HFF-Myc (cell line): ENCODE measurements at regions not wholly inside any gene's neighbourhood (a gene's known extent, or its start where the extent isn't known, plus 50 kb on each side); places are given as distances from the start of the nearest gene placed in this dataset.

Experiments used
- DNase-seq: peaks from one replicate; pipeline ENCODE4 v3.0.0-alpha.2; 2011; ENCODE audit warnings: low read depth; ENCODE audit errors: extremely low read depth
- H3K4me3 ChIP-seq: replicated peaks from 2 replicates; pipeline ENCODE4 v1.5.1; 2011; ENCODE audit warnings: low read depth, mild to moderate bottlenecking, control low read depth, low read length
- TF ChIP-seq, protein P1 (sequence below): IDR thresholded peaks from 2 replicates; pipeline ENCODE4 v1.5.1; 2012; ENCODE audit warnings: mild to moderate bottlenecking, low read depth, low read length, control low read depth; ENCODE audit errors: missing control alignments

DNA sequence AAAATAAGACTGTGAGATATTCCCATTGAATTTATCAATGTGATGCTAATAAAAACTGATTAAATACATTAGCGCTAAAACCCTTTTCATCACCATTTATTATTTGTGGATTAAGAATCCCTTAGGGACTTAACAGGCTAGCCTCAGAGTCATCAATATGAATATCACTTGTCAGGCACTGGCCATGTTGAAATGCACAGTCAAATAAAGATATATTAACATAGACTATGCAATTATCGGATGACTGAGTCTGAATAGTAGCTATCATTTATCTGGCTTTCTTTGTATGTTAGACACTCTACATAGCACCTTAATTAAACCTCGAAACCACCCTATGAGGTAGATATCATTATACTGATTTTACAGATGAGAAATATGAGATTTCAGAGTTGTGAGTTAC, 213.6 kb downstream of the RDH14 start:
- TF ChIP-seq, protein P1, sequence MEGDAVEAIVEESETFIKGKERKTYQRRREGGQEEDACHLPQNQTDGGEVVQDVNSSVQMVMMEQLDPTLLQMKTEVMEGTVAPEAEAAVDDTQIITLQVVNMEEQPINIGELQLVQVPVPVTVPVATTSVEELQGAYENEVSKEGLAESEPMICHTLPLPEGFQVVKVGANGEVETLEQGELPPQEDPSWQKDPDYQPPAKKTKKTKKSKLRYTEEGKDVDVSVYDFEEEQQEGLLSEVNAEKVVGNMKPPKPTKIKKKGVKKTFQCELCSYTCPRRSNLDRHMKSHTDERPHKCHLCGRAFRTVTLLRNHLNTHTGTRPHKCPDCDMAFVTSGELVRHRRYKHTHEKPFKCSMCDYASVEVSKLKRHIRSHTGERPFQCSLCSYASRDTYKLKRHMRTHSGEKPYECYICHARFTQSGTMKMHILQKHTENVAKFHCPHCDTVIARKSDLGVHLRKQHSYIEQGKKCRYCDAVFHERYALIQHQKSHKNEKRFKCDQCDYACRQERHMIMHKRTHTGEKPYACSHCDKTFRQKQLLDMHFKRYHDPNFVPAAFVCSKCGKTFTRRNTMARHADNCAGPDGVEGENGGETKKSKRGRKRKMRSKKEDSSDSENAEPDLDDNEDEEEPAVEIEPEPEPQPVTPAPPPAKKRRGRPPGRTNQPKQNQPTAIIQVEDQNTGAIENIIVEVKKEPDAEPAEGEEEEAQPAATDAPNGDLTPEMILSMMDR = no peak
- no peak for DNase-seq
- H3K4me3 ChIP-seq = no peak overlapping the region

DNA sequence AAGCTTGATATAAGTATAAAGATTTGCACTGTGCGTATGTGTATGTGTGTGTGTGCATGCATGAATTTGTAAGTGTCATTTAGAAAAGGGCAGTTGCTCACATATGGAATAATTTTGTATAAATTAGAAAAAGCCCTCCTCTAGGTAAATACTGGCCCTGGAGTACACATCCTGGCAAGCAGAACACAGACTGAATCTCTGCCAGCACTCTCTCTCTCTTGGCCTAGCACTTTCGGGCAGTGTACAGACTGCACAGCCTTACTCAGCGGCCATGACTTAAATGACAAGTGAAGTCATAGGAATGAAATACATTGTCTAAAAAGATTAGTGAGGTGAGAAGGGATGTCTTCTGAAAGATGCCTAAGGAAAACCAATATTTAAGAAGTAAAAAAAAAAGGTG, 214.1 kb downstream of the RDH14 start:
- TF ChIP-seq, protein P1 = no peak
- H3K4me3 ChIP-seq = no peak overlapping the region
- DNase-seq = no peak

DNA sequence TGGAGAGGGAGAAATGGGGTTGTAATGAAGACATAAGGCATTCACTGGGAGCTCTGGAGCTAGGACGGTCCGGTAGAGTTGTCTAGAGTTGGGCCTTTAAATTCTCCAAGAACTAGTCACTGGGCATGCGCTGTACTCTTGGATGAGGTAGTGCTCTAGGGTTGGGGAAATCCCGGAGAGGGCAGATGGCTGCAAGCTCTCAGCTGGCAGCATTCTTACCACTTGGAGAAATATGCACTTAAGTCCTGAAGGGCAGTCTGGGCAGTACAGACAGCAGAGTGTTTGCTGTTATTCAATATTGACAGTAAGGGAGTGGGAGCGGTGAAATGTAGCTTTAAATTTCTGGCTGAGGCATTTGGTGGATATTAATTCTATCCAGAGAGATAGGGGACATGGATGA, 214.6 kb downstream of the RDH14 start:
- no peak for DNase-seq
- TF ChIP-seq, protein P1 = no peak
- no peak overlapping the region for H3K4me3 ChIP-seq

DNA sequence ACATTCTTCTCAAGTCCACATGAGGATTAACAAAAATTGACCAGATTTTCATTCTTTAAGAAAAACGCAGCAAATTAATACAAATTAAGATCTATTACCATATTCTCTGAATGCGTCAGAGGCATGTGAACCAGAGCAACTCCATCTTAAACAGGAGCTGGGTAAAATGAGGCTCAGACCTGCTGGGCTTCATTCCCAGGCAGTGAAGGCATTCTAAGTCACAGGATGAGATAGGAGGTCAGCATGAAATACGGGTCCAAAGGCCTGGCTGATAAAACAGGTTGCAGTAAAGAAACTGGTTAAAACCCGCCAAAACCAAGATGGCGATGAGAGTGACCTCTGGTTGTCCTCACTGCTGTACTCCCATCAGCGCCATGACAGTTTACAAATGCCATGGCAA, 217.6 kb downstream of the RDH14 start:
- DNase-seq = no peak
- no peak overlapping the region for H3K4me3 ChIP-seq
- TF ChIP-seq, protein P1 = no peak

DNA sequence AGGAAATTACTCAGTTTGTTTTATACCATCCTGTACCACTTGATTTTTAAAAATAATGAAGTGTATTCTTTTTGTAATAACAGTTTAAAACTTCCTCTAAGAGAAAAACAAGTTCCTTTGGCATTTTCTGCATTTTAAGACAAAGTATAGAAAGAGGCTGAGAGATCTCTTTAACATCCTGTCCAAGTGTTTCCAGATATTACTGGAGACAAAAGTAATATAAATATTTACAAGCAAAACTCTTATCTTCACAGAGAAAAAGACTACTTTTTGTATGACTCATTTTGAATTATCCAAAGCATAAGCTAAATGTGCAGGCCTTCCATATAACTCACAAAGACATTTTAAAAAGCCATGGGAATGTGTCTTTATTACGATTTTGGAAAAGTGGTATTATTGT, 221.1 kb downstream of the RDH14 start:
- DNase-seq = no peak
- no peak overlapping the region for H3K4me3 ChIP-seq
- TF ChIP-seq, protein P1 = no peak

DNA sequence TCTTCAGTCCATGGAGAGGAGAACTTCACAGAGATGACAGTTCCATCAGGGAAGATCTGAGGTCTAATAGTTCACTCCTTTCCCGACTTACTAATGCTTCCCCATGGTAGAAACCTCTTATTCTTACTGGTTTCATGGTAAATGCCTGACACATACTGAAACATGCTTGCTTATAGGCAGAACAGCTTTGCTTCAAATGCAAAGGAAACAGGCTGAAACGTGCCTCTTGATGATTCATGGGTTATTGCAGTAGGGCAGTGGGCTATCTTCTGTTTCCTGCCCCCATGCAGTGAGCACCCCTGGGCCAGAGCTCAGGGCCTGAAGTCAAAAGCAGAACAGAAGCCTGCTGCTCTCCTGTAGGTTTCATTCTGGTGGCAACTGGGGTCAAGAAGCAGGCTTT, 223.5 kb downstream of the RDH14 start:
- TF ChIP-seq, protein P1 = no peak
- DNase-seq = no peak
- H3K4me3 ChIP-seq = no peak overlapping the region

DNA sequence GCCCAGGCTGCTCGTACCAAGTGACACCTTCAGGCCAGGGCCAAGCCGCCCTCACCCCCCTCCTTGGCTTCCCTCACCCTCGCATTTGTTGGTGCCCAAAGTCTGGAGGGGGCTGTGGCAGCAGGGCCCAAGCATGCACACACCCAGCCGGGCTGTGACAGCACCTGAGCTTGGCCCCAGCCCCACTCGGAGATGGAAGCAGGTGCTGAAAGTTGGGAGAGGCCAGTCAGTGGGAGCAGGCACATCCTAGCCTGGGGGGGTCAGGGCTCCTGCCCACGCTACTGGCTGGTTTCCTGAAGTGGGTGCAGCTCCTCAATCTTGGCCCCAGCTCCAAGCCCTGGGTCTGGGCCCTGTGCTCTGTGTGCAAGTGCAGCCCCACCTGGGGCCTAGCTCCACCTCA, 228.0 kb downstream of the RDH14 start:
- TF ChIP-seq, protein P1 = no peak
- DNase-seq = no peak
- H3K4me3 ChIP-seq = no peak overlapping the region
